GM12878 (cell line): ENCODE measurements at regions not wholly inside any gene's neighbourhood (a gene's known extent, or its start where the extent isn't known, plus 50 kb on each side); places are given as distances from the start of the nearest gene placed in this dataset.

ENCODE experiments used
- ATAC-seq: fragments of 200-7000 bp; cut with Tn5 transposase; 3 replicates; pipeline ENCODE4 v1.9.1; 2020; ENCODE audit warnings: mild to moderate bottlenecking, moderate library complexity
- BruUV-seq: library from RNA; stranded (reverse); fragments of 400-500 nt; replicated peaks from 2 replicates; lab custom pipeline; 2021; lab: Mats Ljungman, UMichigan
- CTCF ChIA-PET: fragments of 300-600 bp; sonication (Branson Sonifier 250); formaldehyde crosslinking; extraction: SDS; loops from one replicate; lab custom pipeline; 2021; ENCODE audit warnings: inconsistent platforms; lab: Yijun Ruan, JAX
- POLR2A ChIA-PET: fragments of 350-600 bp; formaldehyde crosslinking; extraction: SDS; loops from one replicate; lab custom pipeline; 2021; ENCODE audit warnings: inconsistent platforms; lab: Charles Lee
- RAD21 ChIA-PET: fragments of 300-600 bp; sonication (Branson Sonifier 250); formaldehyde crosslinking; loops from one replicate; lab custom pipeline; 2023; ENCODE audit warnings: antibody characterized with exemption; ENCODE audit not compliant: unreplicated experiment; lab: Charles Lee
- SMC1A ChIA-PET: fragments of 300-600 bp; sonication (Branson Sonifier 250); formaldehyde crosslinking; loops from one replicate; lab custom pipeline; 2023; ENCODE audit not compliant: unreplicated experiment, uncharacterized antibody; lab: Charles Lee
- DNase-seq: peaks from one replicate; pipeline ENCODE4 v3.0.0-alpha.2; 2011; ENCODE audit warnings: low read depth, low spot score
- FAIRE-seq: peaks from 3 replicates; lab custom pipeline; 2011; peaks lifted over from hg19 to GRCh38; lab: Jason Lieb, UNC
- H2AFZ ChIP-seq: 2 replicates; pipeline ENCODE4 v1.6.0; 2011; ENCODE audit warnings: low read depth, low read length, control low read depth; ENCODE audit not compliant: control insufficient read depth
- H3K27ac ChIP-seq: 2 replicates; pipeline ENCODE4 v1.5.1; 2011; ENCODE audit warnings: control low read depth; ENCODE audit not compliant: control insufficient read depth, insufficient read depth
- H3K27me3 ChIP-seq, 2 experiments: replicated peaks in 1 of 2; 2 replicates each; pipeline versions ENCODE4 v1.6.0 to v1.6.1; 2011; ENCODE audit warnings: low read length in 1 of 2; ENCODE audit not compliant: control insufficient read depth in 2 of 2, insufficient read depth in 2 of 2
- H3K36me3 ChIP-seq, 2 experiments: 2 replicates each; pipeline ENCODE4 v1.5.1; 2011; ENCODE audit warnings: low read length in 1 of 2; ENCODE audit not compliant: control insufficient read depth in 2 of 2, insufficient read depth in 2 of 2
- H3K4me1 ChIP-seq: 2 replicates; pipeline ENCODE4 v1.6.1; 2011; ENCODE audit warnings: mild to moderate bottlenecking, low read length, moderate library complexity, mixed read lengths; ENCODE audit not compliant: control insufficient read depth, insufficient read depth
- H3K4me2 ChIP-seq: 2 replicates; pipeline ENCODE4 v1.6.0; 2011; ENCODE audit warnings: control low read depth; ENCODE audit not compliant: control insufficient read depth, insufficient read depth
- H3K4me3 ChIP-seq: fragments of 200-600 bp; sonication (generic); 2 replicates; pipeline ENCODE4 v1.5.1; 2016
- H3K79me2 ChIP-seq: 2 replicates; pipeline ENCODE4 v1.6.0; 2011; ENCODE audit warnings: low read length; ENCODE audit not compliant: control insufficient read depth, insufficient read depth
- H3K9ac ChIP-seq: 2 replicates; pipeline ENCODE4 v1.8.0; 2011; ENCODE audit warnings: low read length, control low read depth, mixed read lengths; ENCODE audit not compliant: control insufficient read depth, insufficient read depth
- H3K9me3 ChIP-seq: replicated peaks from 3 replicates; pipeline ENCODE4 v1.5.1; 2011; ENCODE audit warnings: mild to moderate bottlenecking, low read length; ENCODE audit not compliant: control insufficient read depth, insufficient read depth
- H4K20me1 ChIP-seq: 2 replicates; pipeline ENCODE4 v1.6.0; 2011; ENCODE audit not compliant: control insufficient read depth, insufficient read depth
- CEBPB ChIP-seq, 2 experiments: fragments of 150-350 bp in 1 of 2; IDR thresholded peaks; 2 replicates each; pipeline ENCODE4 v1.6.1; 2012 to 2014; ENCODE audit warnings: low read depth in 2 of 2, low read length in 2 of 2, borderline replicate concordance in 1 of 2, inconsistent platforms in 1 of 2
- EED ChIP-seq: sonication (generic); IDR thresholded peaks from 2 replicates; pipeline ENCODE4 v1.6.1; 2016; ENCODE audit warnings: antibody characterized with exemption, low read depth
- GATAD2B ChIP-seq: fragments of 450-650 bp; conservative IDR thresholded peaks from 2 replicates; pipeline ENCODE4 v1.6.1; 2017; ENCODE audit warnings: low read depth, mild to moderate bottlenecking, moderate library complexity
- IRF3 ChIP-seq: fragments of 450-650 bp; IDR thresholded peaks from 2 replicates; pipeline ENCODE4 v1.6.1; 2014; ENCODE audit warnings: mild to moderate bottlenecking
- JUNB ChIP-seq: IDR thresholded peaks from 2 replicates; pipeline ENCODE4 v1.6.1; 2016; ENCODE audit warnings: antibody characterized with exemption, mild to moderate bottlenecking
- KAT2A ChIP-seq: conservative IDR thresholded peaks from 2 replicates; pipeline ENCODE4 v1.6.1; 2011; ENCODE audit warnings: low read depth, low read length; ENCODE audit not compliant: control insufficient read depth
- RAD51 ChIP-seq: fragments of 450-650 bp; IDR thresholded peaks from 2 replicates; pipeline ENCODE4 v1.6.1; 2016; ENCODE audit warnings: moderate library complexity, mild to moderate bottlenecking, inconsistent platforms
- TCF3 ChIP-seq: IDR thresholded peaks from 2 replicates; pipeline ENCODE4 v1.6.1; 2012; ENCODE audit warnings: low read depth, mild to moderate bottlenecking, low read length, borderline replicate concordance; ENCODE audit not compliant: insufficient read depth
- WGBS: methylation state at CpG from one replicate; pipeline ENCODE4 v1.1.6; 2016; ENCODE audit warnings: low lambda C conversion rate; ENCODE audit not compliant: insufficient replicate concordance, insufficient coverage; ENCODE audit errors: missing lambda C conversion rate; 5-methylcytosine and 5-hydroxymethylcytosine counted together
- in situ Hi-C: fragments of 300-500 bp; cut with MboI; formaldehyde crosslinking; loops from 9 replicates; pipeline ENCODE4 v1.14.3; 2018; ENCODE audit warnings: mixed read lengths
- intact Hi-C: fragments of 100-400 bp; cut with micrococcal nuclease; formaldehyde crosslinking; loops from one replicate; pipeline ENCODE4 v1.14.2; 2022; ENCODE audit not compliant: unreplicated experiment

GRCh38 chr9:84447305-84447704 lies 106.7 kb upstream of the SLC28A3 start:
- H2AFZ ChIP-seq: no peak overlapping the region
- no peak for DNase-seq
- no peak overlapping the region for H3K9ac ChIP-seq
- ChIA-PET RAD21 (no interaction called here), POLR2A (no interaction called here), SMC1A (no interaction called here)
- ATAC-seq: no peak
- BruUV-seq: no TSS peak
- H3K36me3 ChIP-seq: no peaks in the 10 kb centered on the region
- no peaks in the 10 kb centered on the region for H3K79me2 ChIP-seq
- WGBS: 26% methylated on average over 2 of the region's 2 CpGs
- in situ Hi-C loops: no loop called here
- H3K27ac ChIP-seq: no peak overlapping the region
- no peak for FAIRE-seq
- no peak for TF ChIP-seq CEBPB (IDR thresholded peaks at IDR 0.05; ENCODE audit: borderline replicate concordance in 1 of 2, low read depth in 2 of 2, low read length in 2 of 2)
- TF ChIP-seq KAT2A: no peak
- no peak for TF ChIP-seq EED
- no peak for TF ChIP-seq IRF3
- TF ChIP-seq TCF3: no peak
- TF ChIP-seq RAD51: no peak
- TF ChIP-seq, all 136 proteins: peak for 0
- no peaks in the 10 kb centered on the region for H3K9me3 ChIP-seq
- H3K4me2 ChIP-seq: no peak overlapping the region
- CTCF ChIA-PET: interaction anchor here (1.3 kb wide), 1 partner anchor 14 kb away, joined by 3 read pairs; no protein-coding TSS in a partner anchor
- intact Hi-C loops: no loop called here
- no peak overlapping the region for H3K4me3 ChIP-seq
- no peaks in the 10 kb centered on the region for H3K4me1 ChIP-seq
- H4K20me1 ChIP-seq: no peaks in the 10 kb centered on the region
- peaks cover 0 to 3% of the 10 kb centered on the region in 2 experiments; a peak in 3 of 4 replicates for H3K27me3 ChIP-seq

GRCh38 chr9:84450029-84450428 lies 109.5 kb upstream of the SLC28A3 start:
- H3K4me3 ChIP-seq: no peak overlapping the region
- intact Hi-C loops: no loop called here
- no peak overlapping the region for H3K9ac ChIP-seq
- no peaks in the 10 kb centered on the region for H3K4me1 ChIP-seq
- no peaks in the 10 kb centered on the region for H3K9me3 ChIP-seq
- ChIA-PET RAD21 (no interaction called here), POLR2A (no interaction called here), SMC1A (interaction anchor here (1.2 kb wide), 1 partner anchor 9 kb away, joined by 4 read pairs; no protein-coding TSS in a partner anchor), CTCF (no interaction called here)
- H3K27me3 ChIP-seq: peaks cover 0 to 3% of the 10 kb centered on the region in 2 experiments; a peak in 3 of 4 replicates
- DNase-seq: peak; percentile 3
- no peaks in the 10 kb centered on the region for H3K36me3 ChIP-seq
- H3K27ac ChIP-seq: no peak overlapping the region
- no peak overlapping the region for H2AFZ ChIP-seq
- 9% methylated on average over 5 of the region's 5 CpGs for WGBS
- in situ Hi-C loops: loop anchor here (25.0 kb wide), 1 partner anchor 88 kb away; no protein-coding TSS in a partner anchor
- no peak overlapping the region for H3K4me2 ChIP-seq
- no TSS peak for BruUV-seq
- TF ChIP-seq JUNB: peak; percentile 14; the same call in 1 of the 2 replicates
- no peak for TF ChIP-seq GATAD2B
- no peak for FAIRE-seq
- ATAC-seq: no peak
- H4K20me1 ChIP-seq: no peaks in the 10 kb centered on the region
- H3K79me2 ChIP-seq: no peaks in the 10 kb centered on the region
